ENCODE measurements at regions not wholly inside any gene's neighbourhood (a gene's known extent, or its start where the extent isn't known, plus 50 kb on each side); places are given as distances from the start of the nearest gene placed in this dataset.

DNA sequence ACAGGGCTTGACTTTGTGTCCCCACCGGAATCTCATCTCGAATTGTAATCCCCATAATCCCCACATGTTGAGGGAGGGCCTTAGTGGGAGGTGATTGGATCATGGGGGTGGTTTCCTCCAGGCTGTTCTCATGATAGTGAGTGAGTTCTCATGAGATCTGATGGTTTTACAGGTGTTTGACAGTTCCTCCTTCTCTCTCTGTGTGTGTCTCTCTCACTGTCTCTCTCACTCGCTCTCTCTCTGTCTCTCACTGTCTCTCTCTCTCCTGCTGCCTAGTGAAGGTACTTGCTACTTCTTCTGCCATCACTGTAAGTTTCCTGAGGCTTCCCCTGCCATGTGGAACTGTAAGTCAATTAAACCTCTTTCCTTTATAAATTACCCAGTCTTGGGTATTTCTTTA is 289.8 kb upstream of the HABP2 start:
- TF ChIP-seq ZFX (IDR thresholded peaks at IDR 0.05), result no peak
- TF ChIP-seq, protein P1, sequence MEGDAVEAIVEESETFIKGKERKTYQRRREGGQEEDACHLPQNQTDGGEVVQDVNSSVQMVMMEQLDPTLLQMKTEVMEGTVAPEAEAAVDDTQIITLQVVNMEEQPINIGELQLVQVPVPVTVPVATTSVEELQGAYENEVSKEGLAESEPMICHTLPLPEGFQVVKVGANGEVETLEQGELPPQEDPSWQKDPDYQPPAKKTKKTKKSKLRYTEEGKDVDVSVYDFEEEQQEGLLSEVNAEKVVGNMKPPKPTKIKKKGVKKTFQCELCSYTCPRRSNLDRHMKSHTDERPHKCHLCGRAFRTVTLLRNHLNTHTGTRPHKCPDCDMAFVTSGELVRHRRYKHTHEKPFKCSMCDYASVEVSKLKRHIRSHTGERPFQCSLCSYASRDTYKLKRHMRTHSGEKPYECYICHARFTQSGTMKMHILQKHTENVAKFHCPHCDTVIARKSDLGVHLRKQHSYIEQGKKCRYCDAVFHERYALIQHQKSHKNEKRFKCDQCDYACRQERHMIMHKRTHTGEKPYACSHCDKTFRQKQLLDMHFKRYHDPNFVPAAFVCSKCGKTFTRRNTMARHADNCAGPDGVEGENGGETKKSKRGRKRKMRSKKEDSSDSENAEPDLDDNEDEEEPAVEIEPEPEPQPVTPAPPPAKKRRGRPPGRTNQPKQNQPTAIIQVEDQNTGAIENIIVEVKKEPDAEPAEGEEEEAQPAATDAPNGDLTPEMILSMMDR (conservative IDR thresholded peaks at IDR 0.05), result no peak

Data from C4-2B (cell line).